ENCODE measurements at regions not wholly inside any gene's neighbourhood (a gene's known extent, or its start where the extent isn't known, plus 50 kb on each side); places are given as distances from the start of the nearest gene placed in this dataset.

DNA sequence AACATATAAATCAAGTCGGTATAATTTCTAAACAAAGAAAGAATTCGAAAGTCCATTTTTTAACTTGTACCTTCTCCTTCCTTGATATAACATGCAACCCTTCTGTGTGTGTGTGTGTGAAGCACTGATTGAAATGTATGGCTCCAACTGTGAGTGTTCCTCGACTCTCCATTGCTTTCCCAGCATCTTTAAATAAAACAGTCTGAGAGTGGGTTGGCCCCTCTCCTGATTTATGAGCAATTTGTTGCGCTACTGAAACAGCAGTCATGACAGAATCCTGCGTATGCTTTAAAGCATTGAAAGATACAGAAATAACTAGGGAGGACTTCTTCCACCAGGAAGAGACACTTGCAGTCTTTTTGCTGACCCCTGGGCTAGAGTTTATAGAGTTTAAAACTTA, 340.0 kb upstream of the SATB1 start:
- TF ChIP-seq, protein P1, sequence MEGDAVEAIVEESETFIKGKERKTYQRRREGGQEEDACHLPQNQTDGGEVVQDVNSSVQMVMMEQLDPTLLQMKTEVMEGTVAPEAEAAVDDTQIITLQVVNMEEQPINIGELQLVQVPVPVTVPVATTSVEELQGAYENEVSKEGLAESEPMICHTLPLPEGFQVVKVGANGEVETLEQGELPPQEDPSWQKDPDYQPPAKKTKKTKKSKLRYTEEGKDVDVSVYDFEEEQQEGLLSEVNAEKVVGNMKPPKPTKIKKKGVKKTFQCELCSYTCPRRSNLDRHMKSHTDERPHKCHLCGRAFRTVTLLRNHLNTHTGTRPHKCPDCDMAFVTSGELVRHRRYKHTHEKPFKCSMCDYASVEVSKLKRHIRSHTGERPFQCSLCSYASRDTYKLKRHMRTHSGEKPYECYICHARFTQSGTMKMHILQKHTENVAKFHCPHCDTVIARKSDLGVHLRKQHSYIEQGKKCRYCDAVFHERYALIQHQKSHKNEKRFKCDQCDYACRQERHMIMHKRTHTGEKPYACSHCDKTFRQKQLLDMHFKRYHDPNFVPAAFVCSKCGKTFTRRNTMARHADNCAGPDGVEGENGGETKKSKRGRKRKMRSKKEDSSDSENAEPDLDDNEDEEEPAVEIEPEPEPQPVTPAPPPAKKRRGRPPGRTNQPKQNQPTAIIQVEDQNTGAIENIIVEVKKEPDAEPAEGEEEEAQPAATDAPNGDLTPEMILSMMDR (IDR thresholded peaks at IDR 0.05): no peak
- TF ChIP-seq POLR2A (IDR thresholded peaks at IDR 0.05): no peak
